Heart right ventricle (tissue), 16 donors: ENCODE measurements at regions not wholly inside any gene's neighbourhood (a gene's known extent, or its start where the extent isn't known, plus 50 kb on each side); places are given as distances from the start of the nearest gene placed in this dataset.

ENCODE experiments used
- ATAC-seq, 8 donors: fragments of 200-7000 bp; cut with Tn5 transposase; one replicate each; pipeline ENCODE4 v1.9.1; 2020; ENCODE audit warnings: mild to moderate bottlenecking in 8 of 8, moderate library complexity in 8 of 8, moderate number of reproducible peaks in 1 of 8
- DNase-seq, 2 donors: peaks; one replicate each; pipeline ENCODE4 v3.0.0-alpha.2; 2020
- H3K27ac ChIP-seq, 10 donors: fragments of 200-600 bp; sonication (generic) in 2 of 10; one replicate each; pipeline versions ENCODE4 v1.5.0 to v1.8.0; 2020 to 2022; ENCODE audit warnings: mild to moderate bottlenecking in 3 of 10
- H3K27me3 ChIP-seq, 7 donors: fragments of 200-600 bp; one replicate each; pipeline ENCODE4 v1.8.0; 2021 to 2022; ENCODE audit warnings: mild to moderate bottlenecking in 2 of 7
- H3K36me3 ChIP-seq, 9 donors: fragments of 200-600 bp; sonication (generic) in 1 of 9; one replicate each; pipeline versions ENCODE4 v1.5.0 to v1.8.0; 2020 to 2022; ENCODE audit warnings: mild to moderate bottlenecking in 2 of 9
- H3K4me1 ChIP-seq, 9 donors: fragments of 200-600 bp; sonication (generic) in 1 of 9; one replicate each; pipeline versions ENCODE4 v1.5.0 to v1.8.0; 2020 to 2022; ENCODE audit warnings: mild to moderate bottlenecking in 4 of 9
- H3K4me3 ChIP-seq, 10 donors: fragments of 200-600 bp; sonication (generic) in 2 of 10; one replicate each; pipeline versions ENCODE4 v1.5.0 to v1.8.0; 2020 to 2022; ENCODE audit warnings: mild to moderate bottlenecking in 7 of 10, moderate library complexity in 2 of 10
- H3K9me3 ChIP-seq, 11 donors: fragments of 200-600 bp in 10 of 11; sonication (generic) in 2 of 11; one replicate each; pipeline versions ENCODE4 v1.5.0 to v1.8.0; 2013 to 2022; ENCODE audit warnings: mild to moderate bottlenecking in 2 of 11, control low read depth in 1 of 11, moderate library complexity in 1 of 11
- CTCF ChIP-seq, 9 donors: fragments of 200-600 bp; sonication (generic) in 2 of 9; IDR thresholded peaks; one replicate each; pipeline versions ENCODE4 v1.5.0 to v1.8.0; 2021 to 2022; ENCODE audit warnings: antibody characterized with exemption in 9 of 9, mild to moderate bottlenecking in 5 of 9, moderate library complexity in 1 of 9
- WGBS, 2 donors: extraction: QIAGEN DNeasy Blood & Tissue Kit; methylation state at CpG; one replicate each; pipeline ENCODE4 v1.1.7; 2013; ENCODE audit warnings: inconsistent platforms in 1 of 2; 5-methylcytosine and 5-hydroxymethylcytosine counted together
- intact Hi-C, 10 donors: fragments of 100-400 bp; cut with DNase I; formaldehyde crosslinking; loops; one replicate each; pipeline versions ENCODE4 v1.11.1 to v1.14.2; 2022
- donor health status: Arrhythmogenic right ventricular cardiomyopathy.
- donor health status: ischemic (EF 13 %, LVEDD 7.1; RV severe dilation, severe dysfunction).
- donor health status: healthy with polysubstance abuse.
- donor health status: DM: no; HTN: yes; CAD: no.
- donor health status: DM: no; HTN: no; CAD: no.
- donor health status: ischemic (EF 25% LVEDD 6.9; RV normal size, moderate dysfunction).
- donor health status: ischemic (EF 25% LVEDD 5.7; RV mildly dilated, moderate dysfunction).
- donor health status: healthy.
- donor health status: DM: yes; HTN: yes; CAD: no.
- donor health status: Ischemic cardiomyopathy.
- donor health status: ischemic (EF 35%, LVEDD 5.7; RV mildly dilated, moderate dysfunction).
- donor health status: nonischemic (EF 11% LVEDD 7.7; RV severe dilation, severe dysfunction).
- donor health status: DM: yes; HTN: yes; CAD: no.
- donor health status: PGD.
- donor health status: ischemic (EF 29% LVEDD 5.4; RV normal size, mild dysfunction).
- donor health status: nonischemic (EF 23%, LVEDD 6.1; RV moderate dilation, normal function).

GRCh38 chr3:86867982-86868381, 123.0 kb downstream of the VGLL3 start:
- intact Hi-C loops: no loop called here
- Histone ChIP-seq H3K4me3 (no peak overlapping the region), H3K9me3 (peaks cover 0 to 24% (median 0%) of the 10 kb centered on the region in 11 donors), H3K4me1 (no peaks in the 10 kb centered on the region), H3K27me3 (no peaks in the 10 kb centered on the region), H3K36me3 (no peaks in the 10 kb centered on the region), H3K27ac (no peak overlapping the region)
- no peak for TF ChIP-seq CTCF (IDR thresholded peaks at IDR 0.05)
- WGBS, 2 donors: 47 to 63% methylated on average over 2 of the region's 2 CpGs
- no peak for ATAC-seq
- no peak for DNase-seq

GRCh38 chr3:86865506-86865905, 125.4 kb downstream of the VGLL3 start:
- no peak for TF ChIP-seq CTCF (IDR thresholded peaks at IDR 0.05)
- Histone ChIP-seq H3K4me3 (no peak overlapping the region), H3K4me1 (no peaks in the 10 kb centered on the region), H3K27me3 (no peaks in the 10 kb centered on the region), H3K36me3 (no peaks in the 10 kb centered on the region), H3K9me3 (peaks cover 0 to 29% (median 0%) of the 10 kb centered on the region in 11 donors), H3K27ac (no peak overlapping the region)
- intact Hi-C loops: no loop called here
- WGBS, 2 donors: 55 to 68% methylated on average over 3 of the region's 3 CpGs
- ATAC-seq: no peak
- DNase-seq: no peak

- intact Hi-C loops: no loop called here
- DNase-seq (no peak), ATAC-seq (no peak)
- no peak overlapping the region for H3K4me3 ChIP-seq
- 58 to 97% methylated on average over 1 of the region's 1 CpG for WGBS, 2 donors
- no peaks in the 10 kb centered on the region for H3K27me3 ChIP-seq
- TF ChIP-seq CTCF (IDR thresholded peaks at IDR 0.05): no peak
- H3K9me3 ChIP-seq: peaks cover 0 to 15% (median 0%) of the 10 kb centered on the region in 11 donors
- H3K27ac ChIP-seq: no peak overlapping the region
- no peaks in the 10 kb centered on the region for H3K36me3 ChIP-seq
- H3K4me1 ChIP-seq: no peaks in the 10 kb centered on the region
Observed at GRCh38 chr3:86856711-86857110, 134.2 kb downstream of the VGLL3 start.

GRCh38 chr3:86849991-86850390, 141.0 kb downstream of the VGLL3 start:
- Histone ChIP-seq H3K4me3 (no peak overlapping the region), H3K27me3 (no peaks in the 10 kb centered on the region), H3K36me3 (no peaks in the 10 kb centered on the region), H3K27ac (no peak overlapping the region), H3K4me1 (no peaks in the 10 kb centered on the region), H3K9me3 (peaks cover 0 to 11% (median 0%) of the 10 kb centered on the region in 11 donors)
- no peak for TF ChIP-seq CTCF (IDR thresholded peaks at IDR 0.05)
- DNase-seq (no peak), ATAC-seq (no peak)
- intact Hi-C loops: no loop called here
- 53 to 61% methylated on average over 1 of the region's 1 CpG for WGBS, 2 donors
